ENCODE measurements at regions not wholly inside any gene's neighbourhood (a gene's known extent, or its start where the extent isn't known, plus 50 kb on each side); places are given as distances from the start of the nearest gene placed in this dataset.

DNA sequence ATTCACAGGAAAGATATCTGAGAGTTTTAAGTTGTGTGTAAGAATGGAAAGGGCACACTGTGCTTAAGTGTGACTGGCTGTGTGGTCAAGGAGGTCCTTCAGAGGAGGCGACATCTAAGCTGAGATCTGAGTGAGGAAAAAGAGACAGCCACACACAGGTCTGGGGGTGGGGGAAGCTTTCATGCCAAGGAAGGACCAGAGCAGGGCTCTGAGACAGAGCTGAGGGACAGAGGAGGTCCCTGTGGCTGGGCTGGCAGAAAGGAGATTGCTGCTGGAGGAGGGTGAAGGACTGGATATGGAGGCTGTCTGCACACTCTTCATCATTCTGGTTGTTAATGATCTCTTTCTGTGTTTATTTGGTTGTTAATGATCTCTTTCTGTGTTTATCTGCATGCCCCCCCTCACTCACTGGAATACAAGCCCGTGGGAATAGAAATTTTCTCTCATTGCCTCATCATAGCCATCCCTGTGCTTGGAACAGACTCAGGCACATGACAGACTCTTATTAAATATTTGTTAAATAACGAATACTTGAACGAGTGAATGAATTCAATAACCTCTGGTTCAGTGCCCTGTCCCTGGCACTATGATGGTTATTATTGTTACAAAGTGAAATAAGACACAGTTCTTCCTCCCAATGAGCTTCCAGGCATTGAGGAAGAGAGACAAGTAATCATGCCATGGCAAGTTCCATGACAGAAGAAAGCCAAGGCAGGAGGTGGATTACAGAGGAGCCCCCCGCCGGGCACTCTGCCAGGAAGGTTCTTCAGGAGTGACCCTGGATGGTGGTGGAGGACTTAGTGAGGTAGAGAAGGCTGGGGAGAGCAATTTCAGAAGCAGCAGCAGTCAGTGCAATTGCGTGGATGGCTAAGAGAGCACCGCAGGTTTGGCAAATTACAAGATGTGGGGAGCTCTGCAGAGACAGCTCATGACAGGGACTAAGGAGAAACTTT, 399.4 kb upstream of the HS6ST1 start:
- TF ChIP-seq POLR2A (IDR thresholded peaks at IDR 0.05): no peak
- TF ChIP-seq, protein P1, sequence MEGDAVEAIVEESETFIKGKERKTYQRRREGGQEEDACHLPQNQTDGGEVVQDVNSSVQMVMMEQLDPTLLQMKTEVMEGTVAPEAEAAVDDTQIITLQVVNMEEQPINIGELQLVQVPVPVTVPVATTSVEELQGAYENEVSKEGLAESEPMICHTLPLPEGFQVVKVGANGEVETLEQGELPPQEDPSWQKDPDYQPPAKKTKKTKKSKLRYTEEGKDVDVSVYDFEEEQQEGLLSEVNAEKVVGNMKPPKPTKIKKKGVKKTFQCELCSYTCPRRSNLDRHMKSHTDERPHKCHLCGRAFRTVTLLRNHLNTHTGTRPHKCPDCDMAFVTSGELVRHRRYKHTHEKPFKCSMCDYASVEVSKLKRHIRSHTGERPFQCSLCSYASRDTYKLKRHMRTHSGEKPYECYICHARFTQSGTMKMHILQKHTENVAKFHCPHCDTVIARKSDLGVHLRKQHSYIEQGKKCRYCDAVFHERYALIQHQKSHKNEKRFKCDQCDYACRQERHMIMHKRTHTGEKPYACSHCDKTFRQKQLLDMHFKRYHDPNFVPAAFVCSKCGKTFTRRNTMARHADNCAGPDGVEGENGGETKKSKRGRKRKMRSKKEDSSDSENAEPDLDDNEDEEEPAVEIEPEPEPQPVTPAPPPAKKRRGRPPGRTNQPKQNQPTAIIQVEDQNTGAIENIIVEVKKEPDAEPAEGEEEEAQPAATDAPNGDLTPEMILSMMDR (IDR thresholded peaks at IDR 0.05): no peak

All from Peyer's patch (tissue), 4 donors.